ENCODE measurements at regions not wholly inside any gene's neighbourhood (a gene's known extent, or its start where the extent isn't known, plus 50 kb on each side); places are given as distances from the start of the nearest gene placed in this dataset.

GRCh38 chr15:37771465-37771864 is 163.0 kb upstream of the TMCO5A start:
- DNase-seq (ENCODE audit: low spot score), result no peak
- TF ChIP-seq CTCF (IDR thresholded peaks at IDR 0.05; ENCODE audit: extremely low read depth, missing control alignments), result no peak

- DNase-seq (ENCODE audit: low spot score), result no peak
These were observed 161.2 kb upstream of the TMCO5A start for GRCh38 chr15:37773111-37773860.

DNA sequence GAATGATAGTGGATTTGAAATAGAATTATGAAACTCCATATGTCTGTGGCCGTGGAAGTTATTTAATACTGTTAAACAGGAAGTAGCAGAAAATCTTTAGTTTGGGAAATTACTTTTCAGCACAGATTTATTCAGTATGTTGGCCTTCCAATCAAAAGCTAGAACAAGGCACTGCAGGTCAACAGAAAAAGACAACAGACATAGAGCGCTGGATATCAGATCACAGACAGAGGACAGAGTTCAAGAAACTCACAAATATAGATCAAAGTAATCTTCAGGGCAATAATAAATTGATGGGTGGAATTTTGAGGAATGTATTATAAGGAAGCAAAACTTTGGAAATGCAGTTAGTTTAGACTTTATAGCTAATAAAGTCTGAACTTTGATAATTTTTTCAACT is 159.5 kb upstream of the TMCO5A start:
- no peak for DNase-seq (ENCODE audit: low spot score)
- TF ChIP-seq CTCF (IDR thresholded peaks at IDR 0.05; ENCODE audit: extremely low read depth, missing control alignments), result no peak

More at GRCh38 chr15:37773111-37773860, 161.2 kb upstream of the TMCO5A start:
- TF ChIP-seq CTCF (IDR thresholded peaks at IDR 0.05; ENCODE audit: extremely low read depth, missing control alignments), result no peak

- no peak for DNase-seq (ENCODE audit: low spot score)
These were observed 157.4 kb upstream of the TMCO5A start for GRCh38 chr15:37777006-37777405.

GRCh38 chr15:37783290-37783689 is 151.2 kb upstream of the TMCO5A start:
- TF ChIP-seq CTCF (IDR thresholded peaks at IDR 0.05; ENCODE audit: extremely low read depth, missing control alignments), result no peak
- no peak for DNase-seq (ENCODE audit: low spot score)

More at GRCh38 chr15:37777006-37777405, 157.4 kb upstream of the TMCO5A start:
- no peak for TF ChIP-seq CTCF (IDR thresholded peaks at IDR 0.05; ENCODE audit: extremely low read depth, missing control alignments)

DNA sequence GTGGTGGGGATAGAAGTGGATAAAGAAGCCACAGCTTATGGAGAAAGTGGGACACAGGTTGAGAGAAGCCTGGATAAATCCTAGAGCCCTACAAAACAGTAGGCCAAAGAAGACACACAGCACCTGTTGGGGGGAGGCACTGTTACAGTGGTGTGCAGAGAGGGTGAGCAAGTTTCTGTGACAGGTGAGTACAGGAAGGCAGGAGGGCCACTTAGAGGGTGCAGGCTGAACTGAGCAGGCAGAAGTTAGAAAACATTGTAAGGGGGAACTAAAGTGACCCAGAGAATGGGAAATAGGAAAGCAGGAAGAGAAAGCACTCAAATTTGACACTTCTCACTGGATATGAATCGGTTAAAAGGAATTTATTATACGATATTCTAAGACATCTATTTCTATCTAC is 146.1 kb upstream of the TMCO5A start:
- no peak for TF ChIP-seq CTCF (IDR thresholded peaks at IDR 0.05; ENCODE audit: extremely low read depth, missing control alignments)

DNA sequence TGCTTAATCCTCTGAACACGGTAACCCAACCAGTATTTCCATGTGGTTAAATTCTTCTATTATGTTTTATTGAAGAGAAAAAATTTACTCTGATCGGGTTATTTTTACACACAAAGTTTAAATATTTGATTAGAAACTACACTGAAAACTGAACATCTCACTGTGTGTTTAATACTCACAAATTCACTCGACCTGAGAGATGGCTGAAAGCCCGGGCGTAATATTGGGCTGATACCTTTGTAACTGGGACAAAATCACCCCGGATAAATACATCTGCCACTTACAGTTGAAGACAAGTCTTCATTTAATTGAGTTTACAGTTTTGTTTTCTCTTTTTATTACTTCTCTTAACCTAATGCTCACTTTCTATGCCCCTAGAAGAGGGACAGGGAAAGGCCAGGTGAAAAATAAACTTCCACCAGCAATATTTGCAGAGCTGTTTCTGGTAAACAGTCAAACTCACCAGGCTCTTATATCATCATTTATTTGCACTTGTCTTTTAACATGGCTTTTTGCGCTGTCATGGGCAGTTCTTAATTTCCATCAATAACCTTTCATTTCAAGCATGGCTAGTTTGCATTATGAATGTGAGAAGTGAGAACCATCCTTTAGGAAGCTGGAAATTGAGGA is 145.6 kb upstream of the TMCO5A start:
- TF ChIP-seq CTCF (IDR thresholded peaks at IDR 0.05; ENCODE audit: extremely low read depth, missing control alignments), result no peak
- no peak for DNase-seq (ENCODE audit: low spot score)

More for the DNA sequence above, 146.1 kb upstream of the TMCO5A start:
- no peak for DNase-seq (ENCODE audit: low spot score)
